Endothelial cell of umbilical vein (primary cell): ENCODE measurements at regions not wholly inside any gene's neighbourhood (a gene's known extent, or its start where the extent isn't known, plus 50 kb on each side); places are given as distances from the start of the nearest gene placed in this dataset.

Experiments used
- BruUV-seq: library from RNA; stranded (reverse); fragments of 400-500 nt; replicated peaks from 2 replicates; lab custom pipeline; 2021; lab: Mats Ljungman, UMichigan
- CTCF ChIA-PET: fragments of 300-600, 350-600 bp; sonication (Branson Sonifier 250); formaldehyde crosslinking; loops from one replicate; lab custom pipeline; 2021; ENCODE audit warnings: antibody characterized with exemption, inconsistent platforms; lab: Charles Lee
- POLR2A ChIA-PET: fragments of 300-600, 350-600 bp; sonication (Branson Sonifier 250); formaldehyde crosslinking; loops from one replicate; lab custom pipeline; 2021; ENCODE audit warnings: antibody characterized with exemption, inconsistent platforms; lab: Charles Lee
- DNase-seq: peaks from one replicate; pipeline ENCODE4 v3.0.0-alpha.2; 2011; ENCODE audit warnings: low read depth, low spot score
- FAIRE-seq: peaks from 2 replicates; lab custom pipeline; 2011; peaks lifted over from hg19 to GRCh38; lab: Jason Lieb, UNC
- H2AFZ ChIP-seq: 2 replicates; pipeline ENCODE4 v1.6.0; 2012; ENCODE audit warnings: low read depth, low read length, control low read depth, inconsistent platforms
- H3K27ac ChIP-seq: 2 replicates; pipeline ENCODE4 v1.5.1; 2011; ENCODE audit warnings: low read depth, mild to moderate bottlenecking, control low read depth, low read length, moderate library complexity; ENCODE audit not compliant: insufficient read depth
- H3K27me3 ChIP-seq, 2 experiments: 2 replicates each; pipeline versions ENCODE4 v1.6.0 to v1.6.1; 2011; ENCODE audit warnings: low read length in 2 of 2, mixed read lengths in 1 of 2; ENCODE audit not compliant: control insufficient read depth in 2 of 2, insufficient read depth in 2 of 2
- H3K36me3 ChIP-seq, 2 experiments: 2 replicates in 1 of 2; 3 replicates in 1 of 2; pipeline ENCODE4 v1.5.1; 2011; ENCODE audit warnings: low read length in 2 of 2, mild to moderate bottlenecking in 1 of 2, moderate library complexity in 1 of 2; ENCODE audit not compliant: control insufficient read depth in 2 of 2, insufficient read depth in 2 of 2; ENCODE audit errors: extremely low read depth in 1 of 2
- H3K4me1 ChIP-seq: 3 replicates; pipeline ENCODE4 v1.5.1; 2011; ENCODE audit warnings: mild to moderate bottlenecking, low read length; ENCODE audit not compliant: control insufficient read depth, insufficient read depth; ENCODE audit errors: extremely low read depth
- H3K4me2 ChIP-seq: 2 replicates; pipeline ENCODE4 v1.6.1; 2011; ENCODE audit warnings: low read length, control low read depth, mixed read lengths; ENCODE audit not compliant: insufficient read depth
- H3K4me3 ChIP-seq, 3 experiments: fragments of 200-600 bp in 1 of 3; sonication (generic), shearing (Covaris generic) in 1 of 3; replicated peaks in 1 of 3; 2 replicates each; pipeline ENCODE4 v1.5.1; 2011 to 2016; ENCODE audit warnings: control low read depth in 3 of 3, low read length in 3 of 3, mild to moderate bottlenecking in 2 of 3, inconsistent platforms in 1 of 3, low read depth in 1 of 3, moderate library complexity in 1 of 3; ENCODE audit not compliant: insufficient read depth in 1 of 3
- H3K79me2 ChIP-seq: 2 replicates; pipeline ENCODE4 v1.6.0; 2012; ENCODE audit warnings: low read length, inconsistent platforms; ENCODE audit not compliant: control insufficient read depth, insufficient read depth
- H3K9ac ChIP-seq: replicated peaks from 2 replicates; pipeline ENCODE3; 2011; ENCODE audit warnings: low read length, control low read depth; ENCODE audit not compliant: insufficient read depth; ENCODE audit errors: extremely low read depth
- H3K9me1 ChIP-seq: replicated peaks from 3 replicates; pipeline ENCODE4 v1.6.0; 2011; ENCODE audit warnings: mild to moderate bottlenecking, low read length; ENCODE audit not compliant: control insufficient read depth, insufficient read depth; ENCODE audit errors: extremely low read depth
- H3K9me3 ChIP-seq: replicated peaks from 2 replicates; pipeline ENCODE4 v1.5.1; 2012; ENCODE audit warnings: low read length, inconsistent platforms; ENCODE audit not compliant: control insufficient read depth, insufficient read depth
- H4K20me1 ChIP-seq: replicated peaks from 2 replicates; pipeline ENCODE3; 2011; ENCODE audit warnings: mild to moderate bottlenecking, low read length; ENCODE audit not compliant: control insufficient read depth, insufficient read depth; ENCODE audit errors: extremely low read depth
- CTCF ChIP-seq, 2 donors: IDR thresholded peaks; 1 replicate in 1 of 2; 2 replicates in 1 of 2; pipeline ENCODE4 v1.5.1; 2011; ENCODE audit warnings: low read length in 2 of 2, mild to moderate bottlenecking in 2 of 2, moderate library complexity in 2 of 2, control low read depth in 1 of 2, inconsistent platforms in 1 of 2, low read depth in 1 of 2; ENCODE audit not compliant: insufficient read depth in 1 of 2; ENCODE audit errors: extremely low read depth in 1 of 2
- EZH2 ChIP-seq: IDR thresholded peaks from 2 replicates; pipeline ENCODE4 v1.6.1; 2012; ENCODE audit warnings: borderline replicate concordance, low read depth, mild to moderate bottlenecking, moderate library complexity, low read length, inconsistent platforms; ENCODE audit not compliant: severe bottlenecking
- FOS ChIP-seq: IDR thresholded peaks from 2 replicates; pipeline ENCODE4 v1.6.1; 2011; ENCODE audit warnings: mild to moderate bottlenecking, low read length, moderate library complexity, borderline replicate concordance; ENCODE audit not compliant: insufficient read depth
- GATA2 ChIP-seq: IDR thresholded peaks from 2 replicates; pipeline ENCODE4 v1.7.0; 2011; ENCODE audit warnings: low read depth, mild to moderate bottlenecking, moderate library complexity, mixed read lengths, low read length; ENCODE audit not compliant: insufficient read length, insufficient read depth
- JUN ChIP-seq: IDR thresholded peaks from 2 replicates; pipeline ENCODE4 v1.6.1; 2011; ENCODE audit warnings: borderline replicate concordance, low read depth; ENCODE audit not compliant: insufficient read length, insufficient read depth
- MYC ChIP-seq: IDR thresholded peaks from one replicate; pipeline ENCODE4 v1.6.1; 2011; ENCODE audit warnings: mild to moderate bottlenecking, low read depth, low read length
- POLR2A ChIP-seq: IDR thresholded peaks from 2 replicates; pipeline ENCODE4 v1.6.1; 2012; ENCODE audit warnings: low read depth, mild to moderate bottlenecking, control low read depth, low read length
- POLR2AphosphoS5 ChIP-seq: IDR thresholded peaks from 2 replicates; pipeline ENCODE4 v1.6.1; 2012; ENCODE audit warnings: low read depth, mild to moderate bottlenecking, control low read depth, low read length, moderate library complexity; ENCODE audit not compliant: insufficient read depth
- dilution Hi-C: fragments of 300-500 bp; cut with MboI; formaldehyde crosslinking; loops from one replicate; pipeline ENCODE4 v1.15.0; 2019; ENCODE audit warnings: low sequenced_read_pairs; ENCODE audit not compliant: extremely low pct_ligation_motif_present
- intact Hi-C: fragments of 100-400 bp; cut with micrococcal nuclease; formaldehyde crosslinking; loops from one replicate; pipeline ENCODE4 v1.10.0; 2022
- TF ChIP-seq, protein P1 (sequence below): IDR thresholded peaks from 2 replicates; pipeline ENCODE4 v1.6.1; 2011; ENCODE audit not compliant: insufficient read depth, insufficient read length

- Histone ChIP-seq H3K4me3 (no peak overlapping the region), H2AFZ (no peak overlapping the region), H3K4me2 (no peak overlapping the region), H3K9me1 (no peaks in the 10 kb centered on the region), H3K9me3 (no peaks in the 10 kb centered on the region), H3K4me1 (no peaks in the 10 kb centered on the region), H4K20me1 (no peaks in the 10 kb centered on the region), H3K9ac (no peak overlapping the region), H3K27me3 (no peaks in the 10 kb centered on the region), H3K27ac (no peak overlapping the region), H3K36me3 (no peaks in the 10 kb centered on the region), H3K79me2 (no peaks in the 10 kb centered on the region)
- dilution Hi-C loops (no loop called here), intact Hi-C loops (loop anchor here (5.0 kb wide), 1 partner anchor 202 kb away; no protein-coding TSS in a partner anchor)
- FAIRE-seq: no peak
- DNase-seq: no peak
- TF ChIP-seq POLR2AphosphoS5 (no peak), POLR2A (no peak), CTCF (IDR thresholded peaks at IDR 0.05; ENCODE audit: extremely low read depth in 1 of 2, insufficient read depth in 1 of 2, low read depth in 1 of 2, low read length in 2 of 2) (no peak), JUN (no peak), MYC (no peak), FOS (no peak), GATA2 (no peak), EZH2 (no peak)
- TF ChIP-seq, protein P1, sequence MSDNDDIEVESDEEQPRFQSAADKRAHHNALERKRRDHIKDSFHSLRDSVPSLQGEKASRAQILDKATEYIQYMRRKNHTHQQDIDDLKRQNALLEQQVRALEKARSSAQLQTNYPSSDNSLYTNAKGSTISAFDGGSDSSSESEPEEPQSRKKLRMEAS: no peak
- POLR2A ChIA-PET: no interaction called here
- CTCF ChIA-PET: no interaction called here
- BruUV-seq: no TSS peak
These were observed 382.1 kb upstream of the B3GAT1 start for GRCh38 chr11:134794192-134794591.
